Kidney (tissue), 13 donors: ENCODE measurements at regions not wholly inside any gene's neighbourhood (a gene's known extent, or its start where the extent isn't known, plus 50 kb on each side); places are given as distances from the start of the nearest gene placed in this dataset.

Source experiments
- DNase-seq, 5 donors: peaks; one replicate each; pipeline ENCODE4 v3.0.0-alpha.2; 2013 to 2020
- FAIRE-seq: peaks from 2 replicates; lab custom pipeline; 2012; peaks lifted over from hg19 to GRCh38; lab: Jason Lieb, UNC
- H3K27ac ChIP-seq, 2 donors: one replicate each; pipeline ENCODE4 v1.7.0; 2013; ENCODE audit warnings: low read depth in 2 of 2, low read length in 2 of 2, inconsistent platforms in 1 of 2
- H3K27me3 ChIP-seq: one replicate; pipeline ENCODE4 v1.7.1; 2013; ENCODE audit warnings: low read length, inconsistent platforms; ENCODE audit not compliant: control insufficient read depth, insufficient read depth
- H3K36me3 ChIP-seq, 3 donors: one replicate each; pipeline versions ENCODE4 v1.7.0 to v1.7.1; 2013; ENCODE audit warnings: low read length in 3 of 3, control low read depth in 1 of 3, inconsistent platforms in 1 of 3; ENCODE audit not compliant: insufficient read depth in 3 of 3, control insufficient read depth in 2 of 3
- H3K4me1 ChIP-seq, 3 donors: one replicate each; pipeline versions ENCODE4 v1.7.0 to v1.7.1; 2013; ENCODE audit warnings: low read length in 3 of 3, inconsistent platforms in 1 of 3, low read depth in 1 of 3; ENCODE audit not compliant: control insufficient read depth in 2 of 3, insufficient read depth in 2 of 3
- H3K4me3 ChIP-seq, 3 donors: one replicate each; pipeline versions ENCODE4 v1.7.0 to v1.8.1; 2013; ENCODE audit warnings: low read length in 3 of 3, control low read depth in 1 of 3, inconsistent platforms in 1 of 3
- H3K9ac ChIP-seq, 3 donors: one replicate each; pipeline versions ENCODE4 v1.7.0 to v1.7.1; 2013; ENCODE audit warnings: low read length in 3 of 3, control low read depth in 1 of 3, inconsistent platforms in 1 of 3
- H3K9me3 ChIP-seq, 3 donors: one replicate each; pipeline versions ENCODE4 v1.7.0 to v1.7.1; 2013; ENCODE audit warnings: low read length in 3 of 3, control low read depth in 1 of 3, inconsistent platforms in 1 of 3; ENCODE audit not compliant: control insufficient read depth in 2 of 3, insufficient read depth in 1 of 3
- CTCF ChIP-seq: IDR thresholded peaks from 3 replicates; pipeline ENCODE4 v1.5.1; 2012; ENCODE audit warnings: mild to moderate bottlenecking, moderate library complexity, borderline replicate concordance; ENCODE audit not compliant: insufficient read depth; ENCODE audit errors: extremely low read depth
- intact Hi-C: fragments of 100-400 bp; cut with DNase I; formaldehyde crosslinking; loops from one replicate; pipeline ENCODE4 v1.11.1; 2022
- donor health status: control.
- donor health status: control.
- donor health status: control.
- donor health status: control.
- donor health status: control.
- donor health status: DM: yes; HTN: yes; CAD: no.
- donor health status: Normal renal cell carcinoma (clear cell type).

- no peak overlapping the region for H3K9ac ChIP-seq
- H3K27me3 ChIP-seq = no peaks in the 10 kb centered on the region
- no peak overlapping the region for H3K4me3 ChIP-seq
- intact Hi-C loops = no loop called here
- H3K36me3 ChIP-seq = no peaks in the 10 kb centered on the region
- no peak for TF ChIP-seq CTCF
- H3K27ac ChIP-seq = no peak overlapping the region
- DNase-seq (no peak), FAIRE-seq (no peak)
- peaks cover 0 to 9% (median 6%) of the 10 kb centered on the region in 3 donors for H3K4me1 ChIP-seq
- no peaks in the 10 kb centered on the region for H3K9me3 ChIP-seq
Observed at GRCh38 chr2:105518897-105519296, 120.0 kb upstream of the FHL2 start.

- FAIRE-seq (no peak), DNase-seq (peak in 1 of 5 donors; percentile 78)
- Histone ChIP-seq H3K9me3 (no peaks in the 10 kb centered on the region), H3K4me3 (no peak overlapping the region), H3K36me3 (no peaks in the 10 kb centered on the region), H3K9ac (no peak overlapping the region), H3K4me1 (peaks cover 0 to 9% (median 6%) of the 10 kb centered on the region in 3 donors), H3K27ac (no peak overlapping the region), H3K27me3 (no peaks in the 10 kb centered on the region)
- no peak for TF ChIP-seq CTCF
- intact Hi-C loops = no loop called here
Observed at GRCh38 chr2:105517814-105518705, 119.2 kb upstream of the FHL2 start.

DNA sequence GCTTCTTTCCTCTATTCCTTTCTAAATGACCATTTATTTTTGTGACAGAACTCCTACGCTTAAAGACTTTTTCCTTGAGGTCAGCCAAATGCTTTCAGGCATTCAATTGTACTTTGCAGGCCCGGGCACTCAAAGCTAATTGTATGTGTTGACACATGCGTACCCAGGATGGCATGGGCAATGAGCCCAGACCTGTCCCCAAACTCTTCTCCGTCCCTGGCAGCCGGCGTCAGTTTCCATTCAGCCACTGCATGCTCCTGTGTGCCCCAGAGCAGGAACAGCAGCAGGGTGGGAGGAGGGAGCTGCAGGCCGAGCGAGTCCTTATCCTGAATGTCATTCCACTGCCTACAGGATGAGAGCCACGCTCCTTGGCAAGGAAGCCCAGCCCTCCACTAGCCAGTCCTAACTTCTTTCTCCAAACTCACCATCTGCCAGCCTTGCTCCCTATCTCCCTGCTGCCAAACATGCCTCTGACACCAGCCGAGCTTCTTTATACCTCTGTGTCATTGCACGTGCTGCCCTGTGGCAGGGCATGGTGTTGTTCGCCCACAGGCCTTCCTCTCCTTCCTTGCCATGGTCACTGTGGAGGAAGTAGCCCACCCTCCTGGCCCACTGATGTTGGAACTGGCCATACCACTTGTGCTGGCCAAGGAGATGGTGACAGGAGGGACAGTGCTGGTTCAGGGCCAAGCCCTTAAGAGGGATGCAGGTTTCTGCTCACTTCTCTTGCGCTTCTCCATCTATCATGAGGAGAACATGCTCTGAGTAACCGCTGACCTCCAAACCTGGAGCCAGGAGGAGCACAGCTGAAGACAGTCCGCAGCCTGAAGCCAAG is 116.9 kb upstream of the FHL2 start:
- Histone ChIP-seq H3K27ac (no peak overlapping the region), H3K36me3 (no peaks in the 10 kb centered on the region), H3K4me1 (peaks cover 0 to 12% (median 6%) of the 10 kb centered on the region in 3 donors), H3K9me3 (no peaks in the 10 kb centered on the region), H3K27me3 (no peaks in the 10 kb centered on the region), H3K4me3 (no peak overlapping the region), H3K9ac (no peak overlapping the region)
- FAIRE-seq = no peak
- DNase-seq = peak in 2 of 5 donors; percentile 14 to 87
- intact Hi-C loops = no loop called here
- TF ChIP-seq CTCF = no peak
